Mammary epithelial cell (primary cell): ENCODE measurements at regions not wholly inside any gene's neighbourhood (a gene's known extent, or its start where the extent isn't known, plus 50 kb on each side); places are given as distances from the start of the nearest gene placed in this dataset.

Experiments used
- CTCF ChIP-seq, 2 donors: IDR thresholded peaks in 1 of 2; conservative IDR thresholded peaks in 1 of 2; 2 replicates each; pipeline ENCODE4 v1.5.1; 2011 to 2012; ENCODE audit warnings: inconsistent platforms in 2 of 2, low read length in 2 of 2, mild to moderate bottlenecking in 2 of 2, control low read depth in 1 of 2, low read depth in 1 of 2; ENCODE audit not compliant: insufficient read depth in 1 of 2; ENCODE audit errors: extremely low read depth in 1 of 2
- EZH2 ChIP-seq: IDR thresholded peaks from 2 replicates; pipeline ENCODE4 v1.6.1; 2012; ENCODE audit warnings: low read length, inconsistent platforms, borderline replicate concordance

DNA sequence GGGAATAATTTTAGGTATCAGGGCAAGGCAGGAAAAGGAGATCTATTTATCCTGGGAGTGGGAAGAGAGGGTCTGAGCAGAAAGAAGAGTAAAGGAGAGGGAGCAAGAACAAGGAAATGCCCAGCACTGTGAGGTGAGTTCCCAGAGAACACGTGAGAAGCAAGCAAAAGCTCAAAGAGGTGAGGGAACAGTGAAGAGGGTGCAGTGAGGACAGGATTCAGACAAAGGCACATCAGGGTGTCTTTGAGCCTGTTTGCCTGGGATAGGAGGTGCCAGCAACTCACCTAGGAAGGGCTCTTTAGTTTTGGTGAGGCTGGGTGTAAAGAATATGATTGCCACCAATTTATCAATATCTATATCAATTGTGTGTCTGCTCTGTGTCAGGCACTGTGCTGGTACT lies 88.9 kb upstream of the NRXN3 start:
- no peak for TF ChIP-seq CTCF (conservative IDR thresholded peaks at IDR 0.05 in 1 of 2, IDR thresholded peaks at IDR 0.05 in 1 of 2; ENCODE audit: extremely low read depth in 1 of 2, insufficient read depth in 1 of 2, low read depth in 1 of 2, low read length in 2 of 2)
- no peak for TF ChIP-seq EZH2
